Omental fat pad (tissue), 3 donors: ENCODE measurements at regions not wholly inside any gene's neighbourhood (a gene's known extent, or its start where the extent isn't known, plus 50 kb on each side); places are given as distances from the start of the nearest gene placed in this dataset.

ENCODE experiments used
- ATAC-seq: fragments of 150-250 bp; one replicate; pipeline ENCODE4 v1.9.1; 2016; ENCODE audit warnings: mild to moderate bottlenecking, moderate library complexity; ENCODE audit not compliant: low FRiP score
- DNase-seq: peaks from one replicate; pipeline ENCODE4 v3.0.0-alpha.2; 2019; ENCODE audit warnings: low spot score
- CTCF ChIP-seq, 3 donors: fragments of 450-650 bp; IDR thresholded peaks; one replicate each; pipeline ENCODE4 v1.5.1; 2016 to 2017; ENCODE audit warnings: antibody characterized with exemption in 3 of 3, mild to moderate bottlenecking in 3 of 3, moderate library complexity in 2 of 3

- no peak for TF ChIP-seq CTCF (IDR thresholded peaks at IDR 0.05)
- no peak for DNase-seq
- ATAC-seq: no peak
Measured at GRCh38 chr11:71112990-71113389, 139.4 kb downstream of the SHANK2 start.

- no peak for ATAC-seq
- no peak for DNase-seq
- TF ChIP-seq CTCF (IDR thresholded peaks at IDR 0.05): no peak
Measured at GRCh38 chr11:71112454-71112853, 139.9 kb downstream of the SHANK2 start.

DNA sequence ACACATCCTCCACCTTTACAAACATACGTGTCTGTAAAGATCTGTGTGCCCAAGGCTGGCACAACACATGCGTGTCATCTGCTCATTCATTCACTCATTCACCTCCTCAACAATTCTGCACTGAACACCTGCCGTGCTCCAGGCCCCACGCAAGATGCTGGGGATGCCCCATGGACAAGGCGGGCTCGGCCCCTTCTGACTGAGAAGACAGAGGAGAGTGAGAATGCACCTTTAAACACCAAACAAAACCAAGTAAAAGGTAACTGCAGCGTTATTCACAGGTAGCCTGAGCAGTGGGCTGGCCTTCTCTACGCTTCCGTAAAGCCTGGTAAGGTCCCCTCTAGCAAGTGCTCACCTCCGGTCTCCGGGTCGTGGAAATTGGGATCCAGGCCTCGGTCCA is 142.8 kb downstream of the SHANK2 start:
- DNase-seq (no peak), ATAC-seq (no peak)
- TF ChIP-seq CTCF (IDR thresholded peaks at IDR 0.05): no peak

GRCh38 chr11:71109186-71109585 is 143.2 kb downstream of the SHANK2 start:
- TF ChIP-seq CTCF (IDR thresholded peaks at IDR 0.05): no peak
- DNase-seq (no peak), ATAC-seq (no peak)

- no peak for DNase-seq
- peak; percentile 8 for ATAC-seq
- TF ChIP-seq CTCF (IDR thresholded peaks at IDR 0.05): no peak
Measured at GRCh38 chr11:71108013-71108865, 144.1 kb downstream of the SHANK2 start.

- ATAC-seq: no peak
- DNase-seq: no peak
- TF ChIP-seq CTCF (IDR thresholded peaks at IDR 0.05): no peak
Measured at GRCh38 chr11:71106671-71107070, 145.7 kb downstream of the SHANK2 start.

DNA sequence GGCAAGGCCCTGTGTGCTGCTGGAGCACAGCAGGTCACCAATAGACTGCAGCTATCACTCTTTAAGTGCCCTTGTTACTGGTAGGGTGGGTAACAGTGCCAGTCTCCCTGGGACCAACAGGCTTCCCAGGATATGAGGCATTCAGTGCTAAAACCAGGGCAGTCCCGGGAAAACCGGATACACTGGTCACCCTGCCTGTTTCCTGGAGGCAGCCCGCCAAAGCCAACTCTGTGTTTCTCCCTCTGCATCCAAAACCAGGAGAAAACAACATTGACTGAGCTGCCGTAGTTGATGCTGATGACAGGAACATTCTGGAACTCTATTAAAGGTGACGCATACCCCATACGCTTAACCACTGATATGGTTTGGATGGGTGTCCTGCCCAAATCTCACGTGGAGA is 149.1 kb downstream of the SHANK2 start:
- DNase-seq: no peak
- ATAC-seq: no peak
- no peak for TF ChIP-seq CTCF (IDR thresholded peaks at IDR 0.05)
